HCT116 (cell line): ENCODE measurements at regions not wholly inside any gene's neighbourhood (a gene's known extent, or its start where the extent isn't known, plus 50 kb on each side); places are given as distances from the start of the nearest gene placed in this dataset.

Experiments
- ATAC-seq: fragments of 200-7000 bp; cut with Tn5 transposase; 2 replicates; pipeline ENCODE4 v1.9.1; 2020; ENCODE audit warnings: mild to moderate bottlenecking, moderate library complexity
- BruUV-seq: library from RNA; stranded (reverse); fragments of 400-500 nt; replicated peaks from 2 replicates; lab custom pipeline; 2021; lab: Mats Ljungman, UMichigan
- CTCF ChIA-PET: fragments of 300-600 bp; sonication (Branson Sonifier 250); formaldehyde crosslinking; loops from one replicate; lab custom pipeline; 2021; ENCODE audit warnings: antibody characterized with exemption; lab: Charles Lee
- POLR2A ChIA-PET: fragments of 300-600, 350-600 bp; sonication (Branson Sonifier 250); formaldehyde crosslinking; loops from one replicate; lab custom pipeline; 2021; ENCODE audit warnings: antibody characterized with exemption; lab: Charles Lee
- RAD21 ChIA-PET, 2 experiments: fragments of 300-600 bp; sonication (Branson Sonifier 250); formaldehyde crosslinking; loops; one replicate each; lab custom pipeline; 2023; ENCODE audit warnings: low total read pairs in 2 of 2; ENCODE audit not compliant: uncharacterized antibody in 2 of 2, unreplicated experiment in 2 of 2, low non-redundant PET in 1 of 2; lab: Charles Lee
- DNase-seq: peaks from one replicate; pipeline ENCODE4 v3.0.0-alpha.2; 2010; ENCODE audit warnings: low read depth, low spot score
- H2AFZ ChIP-seq: fragments of 200-600 bp; shearing (Covaris generic), sonication (generic); 2 replicates; pipeline ENCODE4 v1.6.1; 2017; ENCODE audit warnings: low read depth, mixed run types, mixed read lengths, antibody characterized with exemption, low read length; ENCODE audit not compliant: poor library complexity, severe bottlenecking
- H3K27ac ChIP-seq: 2 replicates; pipeline ENCODE4 v1.5.1; 2012; ENCODE audit warnings: low read depth, low read length
- H3K27me3 ChIP-seq: fragments of 200-600 bp; sonication (generic); 2 replicates; pipeline ENCODE4 v1.6.1; 2016; ENCODE audit warnings: mixed run types, low read length, mixed read lengths; ENCODE audit not compliant: insufficient read depth
- H3K36me3 ChIP-seq, 2 experiments: fragments of 200-500 bp in 1 of 2; fragments of 200-600 bp in 1 of 2; sonication (Bioruptor generic) in 1 of 2; sonication (generic) in 1 of 2; 2 replicates each; pipeline versions ENCODE4 v1.5.1 to v1.6.1; 2014 to 2016; ENCODE audit warnings: low read length in 2 of 2, inconsistent platforms in 1 of 2, mixed read lengths in 1 of 2, mixed run types in 1 of 2; ENCODE audit not compliant: insufficient read depth in 2 of 2, control insufficient read depth in 1 of 2
- H3K4me1 ChIP-seq, 2 experiments: fragments of 200-600 bp in 1 of 2; sonication (generic) in 1 of 2; 2 replicates each; pipeline versions ENCODE4 v1.5.1 to v1.6.1; 2012 to 2017; ENCODE audit warnings: low read length in 2 of 2, inconsistent platforms in 1 of 2, mild to moderate bottlenecking in 1 of 2, mixed read lengths in 1 of 2, mixed run types in 1 of 2, moderate library complexity in 1 of 2; ENCODE audit not compliant: insufficient read depth in 2 of 2, control insufficient read depth in 1 of 2
- H3K4me2 ChIP-seq: fragments of 200-600 bp; sonication (generic); 2 replicates; pipeline ENCODE4 v1.6.1; 2017; ENCODE audit warnings: mixed run types, low read length, mixed read lengths
- H3K4me3 ChIP-seq, 2 experiments: fragments of 200-600 bp in 1 of 2; sonication (generic) in 1 of 2; replicated peaks in 1 of 2; 2 replicates each; pipeline ENCODE4 v1.5.1; 2011 to 2016; ENCODE audit warnings: low read length in 2 of 2, control low read depth in 1 of 2, low read depth in 1 of 2, mild to moderate bottlenecking in 1 of 2, mixed read lengths in 1 of 2, mixed run types in 1 of 2
- H3K79me2 ChIP-seq: fragments of 200-600 bp; sonication (generic); 2 replicates; pipeline ENCODE4 v1.6.1; 2017; ENCODE audit warnings: mild to moderate bottlenecking, mixed run types, low read length, moderate library complexity, mixed read lengths; ENCODE audit not compliant: insufficient read depth
- H3K9ac ChIP-seq: fragments of 200-600 bp; sonication (generic); 2 replicates; pipeline ENCODE4 v1.6.1; 2016; ENCODE audit warnings: low read length, mixed read lengths
- H3K9me2 ChIP-seq: fragments of 200-600 bp; sonication (generic), shearing (Covaris generic); 2 replicates; pipeline ENCODE4 v1.6.1; 2017; ENCODE audit warnings: mixed run types, mild to moderate bottlenecking, moderate library complexity; ENCODE audit not compliant: insufficient read depth
- H3K9me3 ChIP-seq, 2 experiments: fragments of 200-500 bp in 1 of 2; fragments of 200-600 bp in 1 of 2; sonication (Bioruptor generic) in 1 of 2; sonication (generic) in 1 of 2; 2 replicates each; pipeline ENCODE4 v1.6.1; 2014 to 2017; ENCODE audit warnings: low read length in 2 of 2, mixed read lengths in 2 of 2, inconsistent platforms in 1 of 2, low read depth in 1 of 2, mild to moderate bottlenecking in 1 of 2, mixed run types in 1 of 2, moderate library complexity in 1 of 2; ENCODE audit not compliant: control insufficient read depth in 1 of 2, insufficient read depth in 1 of 2
- H4K20me1 ChIP-seq: fragments of 200-600 bp; sonication (generic), shearing (Covaris generic); 2 replicates; pipeline ENCODE4 v1.6.1; 2017; ENCODE audit warnings: mixed run types, mild to moderate bottlenecking, moderate library complexity; ENCODE audit not compliant: insufficient read depth
- EGR1 ChIP-seq: IDR thresholded peaks from 2 replicates; pipeline ENCODE4 v1.6.1; 2012; ENCODE audit warnings: low read depth
- EZH2 ChIP-seq: fragments of 200-600 bp; sonication (generic); IDR thresholded peaks from 2 replicates; pipeline ENCODE4 v1.6.1; 2017; ENCODE audit warnings: antibody characterized with exemption, mixed run types
- FOSL1 ChIP-seq: IDR thresholded peaks from 2 replicates; pipeline ENCODE4 v1.6.1; 2012; ENCODE audit warnings: low read depth
- JUND ChIP-seq: IDR thresholded peaks from 2 replicates; pipeline ENCODE4 v1.6.1; 2012
- POLR2A ChIP-seq: IDR thresholded peaks from 2 replicates; pipeline ENCODE4 v1.7.0; 2011; ENCODE audit warnings: borderline replicate concordance; ENCODE audit not compliant: insufficient read depth, insufficient read length; ENCODE audit errors: extremely low read depth
- POLR2AphosphoS5 ChIP-seq: IDR thresholded peaks from 2 replicates; pipeline ENCODE4 v1.6.1; 2011; ENCODE audit warnings: mild to moderate bottlenecking, low read depth, low read length, moderate library complexity
- SIN3A ChIP-seq: IDR thresholded peaks from 2 replicates; pipeline ENCODE4 v1.6.1; 2012; ENCODE audit warnings: low read depth
- SP1 ChIP-seq: IDR thresholded peaks from 2 replicates; pipeline ENCODE4 v1.6.1; 2012; ENCODE audit warnings: low read depth
- TCF7L2 ChIP-seq: IDR thresholded peaks from 2 replicates; pipeline ENCODE4 v1.7.0; 2011; ENCODE audit warnings: borderline replicate concordance, inconsistent platforms; ENCODE audit not compliant: insufficient read depth, insufficient read length; ENCODE audit errors: extremely low read depth
- ZFX ChIP-seq: fragments of 450-650 bp; IDR thresholded peaks from 2 replicates; pipeline ENCODE4 v1.6.1; 2017
- ZNF274 ChIP-seq: fragments of 200-500 bp; sonication (Bioruptor generic); IDR thresholded peaks from 2 replicates; pipeline ENCODE4 v1.6.1; 2014; ENCODE audit warnings: mild to moderate bottlenecking, low read depth, low read length, inconsistent platforms
- intact Hi-C: fragments of 100-400 bp; cut with micrococcal nuclease; formaldehyde crosslinking; loops from 2 replicates; pipeline ENCODE4 v1.10.0; 2022
- TF ChIP-seq, protein P1 (sequence below): IDR thresholded peaks from 2 replicates; pipeline ENCODE4 v1.6.1; 2012
- TF ChIP-seq, protein P2 (sequence below): IDR thresholded peaks from 2 replicates; pipeline ENCODE4 v1.6.1; 2011; ENCODE audit warnings: mild to moderate bottlenecking, low read length, moderate library complexity; ENCODE audit not compliant: insufficient replicate concordance; ENCODE audit errors: extremely low read depth
- TF ChIP-seq, protein P3 (sequence below): IDR thresholded peaks from 2 replicates; pipeline ENCODE4 v1.6.1; 2012; ENCODE audit warnings: low read depth

DNA sequence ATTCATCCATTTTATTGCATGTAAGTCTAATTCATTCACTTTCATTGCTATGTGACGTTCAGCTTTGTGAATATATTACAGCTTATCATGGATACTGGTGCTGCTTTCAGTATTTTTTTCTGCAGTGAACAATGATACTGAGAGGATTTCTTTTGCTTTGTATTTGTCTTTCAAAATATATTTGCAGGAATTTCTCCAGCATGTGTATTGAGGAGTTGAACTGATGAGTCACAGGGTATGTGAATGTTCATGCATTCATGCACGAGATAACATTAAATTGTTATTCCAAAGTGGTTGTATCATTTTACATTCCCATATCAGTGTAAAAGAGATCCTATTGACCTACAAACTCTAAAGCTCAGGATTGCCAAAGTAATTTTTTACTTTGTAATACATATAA, 283.8 kb upstream of the ARSJ start:
- no peaks in the 10 kb centered on the region for H3K27me3 ChIP-seq
- H3K4me1 ChIP-seq, result no peaks in the 10 kb centered on the region; a peak in 2 of 4 replicates
- no peaks in the 10 kb centered on the region for H3K9me2 ChIP-seq
- no peak overlapping the region for H3K27ac ChIP-seq
- no peak overlapping the region for H2AFZ ChIP-seq
- no peaks in the 10 kb centered on the region for H3K9me3 ChIP-seq
- H3K9ac ChIP-seq, result no peak overlapping the region
- CTCF ChIA-PET, result no interaction called here
- ATAC-seq, result no peak
- H4K20me1 ChIP-seq, result no peaks in the 10 kb centered on the region; the same call in 1 of the 2 replicates
- intact Hi-C loops, result loop anchor here (1.0 kb wide), 1 partner anchor 10 kb away; no protein-coding TSS in a partner anchor
- no TSS peak for BruUV-seq
- RAD21 ChIA-PET, result no interaction called here
- POLR2A ChIA-PET, result no interaction called here
- no peak for DNase-seq
- H3K36me3 ChIP-seq, result no peaks in the 10 kb centered on the region
- TF ChIP-seq JUND (no peak), TCF7L2 (no peak), POLR2A (no peak), POLR2AphosphoS5 (no peak), ZNF274 (no peak), SIN3A (no peak), ZFX (no peak), EGR1 (no peak), SP1 (no peak), FOSL1 (no peak), EZH2 (no peak)
- TF ChIP-seq, protein P1, sequence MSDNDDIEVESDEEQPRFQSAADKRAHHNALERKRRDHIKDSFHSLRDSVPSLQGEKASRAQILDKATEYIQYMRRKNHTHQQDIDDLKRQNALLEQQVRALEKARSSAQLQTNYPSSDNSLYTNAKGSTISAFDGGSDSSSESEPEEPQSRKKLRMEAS, result no peak
- TF ChIP-seq, protein P2, sequence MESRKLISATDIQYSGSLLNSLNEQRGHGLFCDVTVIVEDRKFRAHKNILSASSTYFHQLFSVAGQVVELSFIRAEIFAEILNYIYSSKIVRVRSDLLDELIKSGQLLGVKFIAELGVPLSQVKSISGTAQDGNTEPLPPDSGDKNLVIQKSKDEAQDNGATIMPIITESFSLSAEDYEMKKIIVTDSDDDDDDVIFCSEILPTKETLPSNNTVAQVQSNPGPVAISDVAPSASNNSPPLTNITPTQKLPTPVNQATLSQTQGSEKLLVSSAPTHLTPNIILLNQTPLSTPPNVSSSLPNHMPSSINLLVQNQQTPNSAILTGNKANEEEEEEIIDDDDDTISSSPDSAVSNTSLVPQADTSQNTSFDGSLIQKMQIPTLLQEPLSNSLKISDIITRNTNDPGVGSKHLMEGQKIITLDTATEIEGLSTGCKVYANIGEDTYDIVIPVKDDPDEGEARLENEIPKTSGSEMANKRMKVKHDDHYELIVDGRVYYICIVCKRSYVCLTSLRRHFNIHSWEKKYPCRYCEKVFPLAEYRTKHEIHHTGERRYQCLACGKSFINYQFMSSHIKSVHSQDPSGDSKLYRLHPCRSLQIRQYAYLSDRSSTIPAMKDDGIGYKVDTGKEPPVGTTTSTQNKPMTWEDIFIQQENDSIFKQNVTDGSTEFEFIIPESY, result no peak
- TF ChIP-seq, protein P3, sequence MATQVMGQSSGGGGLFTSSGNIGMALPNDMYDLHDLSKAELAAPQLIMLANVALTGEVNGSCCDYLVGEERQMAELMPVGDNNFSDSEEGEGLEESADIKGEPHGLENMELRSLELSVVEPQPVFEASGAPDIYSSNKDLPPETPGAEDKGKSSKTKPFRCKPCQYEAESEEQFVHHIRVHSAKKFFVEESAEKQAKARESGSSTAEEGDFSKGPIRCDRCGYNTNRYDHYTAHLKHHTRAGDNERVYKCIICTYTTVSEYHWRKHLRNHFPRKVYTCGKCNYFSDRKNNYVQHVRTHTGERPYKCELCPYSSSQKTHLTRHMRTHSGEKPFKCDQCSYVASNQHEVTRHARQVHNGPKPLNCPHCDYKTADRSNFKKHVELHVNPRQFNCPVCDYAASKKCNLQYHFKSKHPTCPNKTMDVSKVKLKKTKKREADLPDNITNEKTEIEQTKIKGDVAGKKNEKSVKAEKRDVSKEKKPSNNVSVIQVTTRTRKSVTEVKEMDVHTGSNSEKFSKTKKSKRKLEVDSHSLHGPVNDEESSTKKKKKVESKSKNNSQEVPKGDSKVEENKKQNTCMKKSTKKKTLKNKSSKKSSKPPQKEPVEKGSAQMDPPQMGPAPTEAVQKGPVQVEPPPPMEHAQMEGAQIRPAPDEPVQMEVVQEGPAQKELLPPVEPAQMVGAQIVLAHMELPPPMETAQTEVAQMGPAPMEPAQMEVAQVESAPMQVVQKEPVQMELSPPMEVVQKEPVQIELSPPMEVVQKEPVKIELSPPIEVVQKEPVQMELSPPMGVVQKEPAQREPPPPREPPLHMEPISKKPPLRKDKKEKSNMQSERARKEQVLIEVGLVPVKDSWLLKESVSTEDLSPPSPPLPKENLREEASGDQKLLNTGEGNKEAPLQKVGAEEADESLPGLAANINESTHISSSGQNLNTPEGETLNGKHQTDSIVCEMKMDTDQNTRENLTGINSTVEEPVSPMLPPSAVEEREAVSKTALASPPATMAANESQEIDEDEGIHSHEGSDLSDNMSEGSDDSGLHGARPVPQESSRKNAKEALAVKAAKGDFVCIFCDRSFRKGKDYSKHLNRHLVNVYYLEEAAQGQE, result no peak
- TF ChIP-seq, all 23 proteins: peak for 0
- Histone ChIP-seq H3K4me2 (no peak overlapping the region), H3K79me2 (no peaks in the 10 kb centered on the region), H3K4me3 (no peak overlapping the region)
